ENCODE measurements at regions not wholly inside any gene's neighbourhood (a gene's known extent, or its start where the extent isn't known, plus 50 kb on each side); places are given as distances from the start of the nearest gene placed in this dataset.

DNA sequence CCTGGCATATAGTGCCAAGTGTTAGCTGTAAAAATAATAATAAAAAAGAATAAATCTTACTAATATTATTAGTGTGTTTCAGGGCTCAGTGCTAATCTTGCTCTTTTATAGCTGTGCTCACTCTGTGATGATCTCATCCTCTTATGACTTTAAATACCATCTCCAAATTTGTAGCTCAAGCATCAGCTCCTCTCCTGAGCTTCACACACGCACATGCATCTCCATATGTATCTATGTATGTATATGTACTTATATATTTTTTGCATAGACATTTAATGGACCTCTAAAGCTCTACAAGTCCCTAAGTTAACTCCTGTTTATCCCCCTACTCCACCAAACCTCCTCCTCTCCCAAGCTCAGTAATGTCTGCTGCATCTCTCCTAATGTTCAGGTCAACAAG, 170.8 kb upstream of the NR3C1 start:
- no peak for ATAC-seq
- ChIA-PET POLR2A (no interaction called here), CTCF (no interaction called here)
- Mint-ChIP-seq H3K9me3 (no peaks in the 10 kb centered on the region), H3K4me1 (no peaks in the 10 kb centered on the region), H3K27me3 (ENCODE audit: low read depth) (no peaks in the 10 kb centered on the region), H3K27ac (no peak overlapping the region), H3K4me3 (no peak overlapping the region), H3K36me3 (no peaks in the 10 kb centered on the region)
- TF ChIP-seq SMAD3 (CRISPR knock-in tag; IDR thresholded peaks at IDR 0.05; ENCODE audit: borderline replicate concordance), result no peak
- no peak for TF ChIP-seq ZNF671 (CRISPR knock-in tag; IDR thresholded peaks at IDR 0.05)
- no peak for TF ChIP-seq ZBTB21 (CRISPR knock-in tag; IDR thresholded peaks at IDR 0.05; ENCODE audit: borderline replicate concordance)
- TF ChIP-seq ZNF232 (CRISPR knock-in tag; IDR thresholded peaks at IDR 0.05), result no peak
- no peak for TF ChIP-seq ZNF121 (CRISPR knock-in tag; IDR thresholded peaks at IDR 0.05)
- TF ChIP-seq, protein P1, sequence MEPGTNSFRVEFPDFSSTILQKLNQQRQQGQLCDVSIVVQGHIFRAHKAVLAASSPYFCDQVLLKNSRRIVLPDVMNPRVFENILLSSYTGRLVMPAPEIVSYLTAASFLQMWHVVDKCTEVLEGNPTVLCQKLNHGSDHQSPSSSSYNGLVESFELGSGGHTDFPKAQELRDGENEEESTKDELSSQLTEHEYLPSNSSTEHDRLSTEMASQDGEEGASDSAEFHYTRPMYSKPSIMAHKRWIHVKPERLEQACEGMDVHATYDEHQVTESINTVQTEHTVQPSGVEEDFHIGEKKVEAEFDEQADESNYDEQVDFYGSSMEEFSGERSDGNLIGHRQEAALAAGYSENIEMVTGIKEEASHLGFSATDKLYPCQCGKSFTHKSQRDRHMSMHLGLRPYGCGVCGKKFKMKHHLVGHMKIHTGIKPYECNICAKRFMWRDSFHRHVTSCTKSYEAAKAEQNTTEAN (CRISPR knock-in tag; IDR thresholded peaks at IDR 0.05), result no peak
- no peak for TF ChIP-seq ELF4 (CRISPR knock-in tag; IDR thresholded peaks at IDR 0.05; ENCODE audit: low read depth)
- TF ChIP-seq NR3C1 (CRISPR knock-in tag; conservative IDR thresholded peaks at IDR 0.05; ENCODE audit: low read depth), result no peak
- no peak for TF ChIP-seq SMAD4 (CRISPR knock-in tag; IDR thresholded peaks at IDR 0.05)
- TF ChIP-seq TEAD4 (CRISPR knock-in tag; IDR thresholded peaks at IDR 0.05), result no peak
- TF ChIP-seq TP53 (CRISPR knock-in tag; IDR thresholded peaks at IDR 0.05), result no peak
- no peak for TF ChIP-seq ZNF416 (CRISPR knock-in tag; IDR thresholded peaks at IDR 0.05)
- TF ChIP-seq, protein P2, sequence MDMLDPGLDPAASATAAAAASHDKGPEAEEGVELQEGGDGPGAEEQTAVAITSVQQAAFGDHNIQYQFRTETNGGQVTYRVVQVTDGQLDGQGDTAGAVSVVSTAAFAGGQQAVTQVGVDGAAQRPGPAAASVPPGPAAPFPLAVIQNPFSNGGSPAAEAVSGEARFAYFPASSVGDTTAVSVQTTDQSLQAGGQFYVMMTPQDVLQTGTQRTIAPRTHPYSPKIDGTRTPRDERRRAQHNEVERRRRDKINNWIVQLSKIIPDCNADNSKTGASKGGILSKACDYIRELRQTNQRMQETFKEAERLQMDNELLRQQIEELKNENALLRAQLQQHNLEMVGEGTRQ (CRISPR knock-in tag; IDR thresholded peaks at IDR 0.05), result no peak
- no peak for TF ChIP-seq FOXJ3 (CRISPR knock-in tag; IDR thresholded peaks at IDR 0.05; ENCODE audit: borderline replicate concordance)
- TF ChIP-seq, protein P3, sequence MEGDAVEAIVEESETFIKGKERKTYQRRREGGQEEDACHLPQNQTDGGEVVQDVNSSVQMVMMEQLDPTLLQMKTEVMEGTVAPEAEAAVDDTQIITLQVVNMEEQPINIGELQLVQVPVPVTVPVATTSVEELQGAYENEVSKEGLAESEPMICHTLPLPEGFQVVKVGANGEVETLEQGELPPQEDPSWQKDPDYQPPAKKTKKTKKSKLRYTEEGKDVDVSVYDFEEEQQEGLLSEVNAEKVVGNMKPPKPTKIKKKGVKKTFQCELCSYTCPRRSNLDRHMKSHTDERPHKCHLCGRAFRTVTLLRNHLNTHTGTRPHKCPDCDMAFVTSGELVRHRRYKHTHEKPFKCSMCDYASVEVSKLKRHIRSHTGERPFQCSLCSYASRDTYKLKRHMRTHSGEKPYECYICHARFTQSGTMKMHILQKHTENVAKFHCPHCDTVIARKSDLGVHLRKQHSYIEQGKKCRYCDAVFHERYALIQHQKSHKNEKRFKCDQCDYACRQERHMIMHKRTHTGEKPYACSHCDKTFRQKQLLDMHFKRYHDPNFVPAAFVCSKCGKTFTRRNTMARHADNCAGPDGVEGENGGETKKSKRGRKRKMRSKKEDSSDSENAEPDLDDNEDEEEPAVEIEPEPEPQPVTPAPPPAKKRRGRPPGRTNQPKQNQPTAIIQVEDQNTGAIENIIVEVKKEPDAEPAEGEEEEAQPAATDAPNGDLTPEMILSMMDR (IDR thresholded peaks at IDR 0.05), result no peak
- TF ChIP-seq MXD4 (CRISPR knock-in tag; IDR thresholded peaks at IDR 0.05; ENCODE audit: borderline replicate concordance), result no peak
- no peak for TF ChIP-seq HMGA2 (CRISPR knock-in tag; IDR thresholded peaks at IDR 0.05)
- no peak for TF ChIP-seq ZNF317 (CRISPR knock-in tag; IDR thresholded peaks at IDR 0.05; ENCODE audit: borderline replicate concordance, low read depth)
- TF ChIP-seq, protein P4, sequence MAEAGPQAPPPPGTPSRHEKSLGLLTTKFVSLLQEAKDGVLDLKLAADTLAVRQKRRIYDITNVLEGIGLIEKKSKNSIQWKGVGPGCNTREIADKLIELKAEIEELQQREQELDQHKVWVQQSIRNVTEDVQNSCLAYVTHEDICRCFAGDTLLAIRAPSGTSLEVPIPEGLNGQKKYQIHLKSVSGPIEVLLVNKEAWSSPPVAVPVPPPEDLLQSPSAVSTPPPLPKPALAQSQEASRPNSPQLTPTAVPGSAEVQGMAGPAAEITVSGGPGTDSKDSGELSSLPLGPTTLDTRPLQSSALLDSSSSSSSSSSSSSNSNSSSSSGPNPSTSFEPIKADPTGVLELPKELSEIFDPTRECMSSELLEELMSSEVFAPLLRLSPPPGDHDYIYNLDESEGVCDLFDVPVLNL (CRISPR knock-in tag; IDR thresholded peaks at IDR 0.05; ENCODE audit: borderline replicate concordance, low read depth), result no peak
- no peak for TF ChIP-seq FOXP1 (CRISPR knock-in tag; IDR thresholded peaks at IDR 0.05; ENCODE audit: borderline replicate concordance)
- no peak for DNase-seq (ENCODE audit: low spot score)

DNA sequence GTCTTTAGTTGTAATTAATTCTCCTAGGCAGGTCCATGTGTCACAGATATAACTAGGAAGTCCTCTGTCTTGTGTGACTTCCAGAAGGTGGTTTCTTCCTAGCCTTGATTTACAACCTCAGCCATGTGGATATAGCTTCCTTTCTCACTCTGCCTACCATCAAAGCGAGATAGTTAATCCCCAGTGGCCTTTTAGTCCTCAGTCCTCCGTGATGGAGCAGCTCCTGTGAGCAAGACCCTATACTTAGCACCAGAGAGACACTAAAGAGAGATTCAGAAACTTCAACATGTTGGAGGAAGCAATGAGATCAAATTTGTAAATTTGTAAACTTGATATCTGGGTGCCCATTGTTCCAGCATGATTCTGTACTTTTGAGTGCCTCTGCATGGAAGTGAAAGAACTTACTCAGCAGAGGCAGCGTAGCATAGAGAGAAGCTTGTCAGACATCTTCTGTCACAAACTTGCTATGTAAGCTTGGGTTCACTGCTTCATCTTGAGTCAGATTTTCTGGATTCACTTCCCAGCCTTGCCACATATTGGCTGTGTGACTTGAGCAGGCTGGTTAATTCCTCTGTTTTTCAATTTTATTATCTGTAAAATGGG, 170.2 kb upstream of the NR3C1 start:
- no peaks in the 10 kb centered on the region for H3K9me3 Mint-ChIP-seq
- H3K4me3 Mint-ChIP-seq, result no peak overlapping the region
- POLR2A ChIA-PET, result no interaction called here
- H3K27ac Mint-ChIP-seq, result no peak overlapping the region
- no peaks in the 10 kb centered on the region for H3K36me3 Mint-ChIP-seq
- no peak for DNase-seq (ENCODE audit: low spot score)
- ATAC-seq, result no peak
- no peaks in the 10 kb centered on the region for H3K27me3 Mint-ChIP-seq (ENCODE audit: low read depth)
- no peaks in the 10 kb centered on the region for H3K4me1 Mint-ChIP-seq
- CTCF ChIA-PET, result no interaction called here
- TF ChIP-seq, protein P5, sequence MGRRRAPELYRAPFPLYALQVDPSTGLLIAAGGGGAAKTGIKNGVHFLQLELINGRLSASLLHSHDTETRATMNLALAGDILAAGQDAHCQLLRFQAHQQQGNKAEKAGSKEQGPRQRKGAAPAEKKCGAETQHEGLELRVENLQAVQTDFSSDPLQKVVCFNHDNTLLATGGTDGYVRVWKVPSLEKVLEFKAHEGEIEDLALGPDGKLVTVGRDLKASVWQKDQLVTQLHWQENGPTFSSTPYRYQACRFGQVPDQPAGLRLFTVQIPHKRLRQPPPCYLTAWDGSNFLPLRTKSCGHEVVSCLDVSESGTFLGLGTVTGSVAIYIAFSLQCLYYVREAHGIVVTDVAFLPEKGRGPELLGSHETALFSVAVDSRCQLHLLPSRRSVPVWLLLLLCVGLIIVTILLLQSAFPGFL (CRISPR knock-in tag; IDR thresholded peaks at IDR 0.05; ENCODE audit: borderline replicate concordance), result no peak
- no peak for TF ChIP-seq NR3C1 (CRISPR knock-in tag; conservative IDR thresholded peaks at IDR 0.05; ENCODE audit: low read depth)
- TF ChIP-seq, protein P6, sequence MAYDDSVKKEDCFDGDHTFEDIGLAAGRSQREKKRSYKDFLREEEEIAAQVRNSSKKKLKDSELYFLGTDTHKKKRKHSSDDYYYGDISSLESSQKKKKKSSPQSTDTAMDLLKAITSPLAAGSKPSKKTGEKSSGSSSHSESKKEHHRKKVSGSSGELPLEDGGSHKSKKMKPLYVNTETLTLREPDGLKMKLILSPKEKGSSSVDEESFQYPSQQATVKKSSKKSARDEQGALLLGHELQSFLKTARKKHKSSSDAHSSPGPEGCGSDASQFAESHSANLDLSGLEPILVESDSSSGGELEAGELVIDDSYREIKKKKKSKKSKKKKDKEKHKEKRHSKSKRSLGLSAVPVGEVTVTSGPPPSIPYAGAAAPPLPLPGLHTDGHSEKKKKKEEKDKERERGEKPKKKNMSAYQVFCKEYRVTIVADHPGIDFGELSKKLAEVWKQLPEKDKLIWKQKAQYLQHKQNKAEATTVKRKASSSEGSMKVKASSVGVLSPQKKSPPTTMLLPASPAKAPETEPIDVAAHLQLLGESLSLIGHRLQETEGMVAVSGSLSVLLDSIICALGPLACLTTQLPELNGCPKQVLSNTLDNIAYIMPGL (CRISPR knock-in tag; IDR thresholded peaks at IDR 0.05), result no peak
- TF ChIP-seq, protein P7, sequence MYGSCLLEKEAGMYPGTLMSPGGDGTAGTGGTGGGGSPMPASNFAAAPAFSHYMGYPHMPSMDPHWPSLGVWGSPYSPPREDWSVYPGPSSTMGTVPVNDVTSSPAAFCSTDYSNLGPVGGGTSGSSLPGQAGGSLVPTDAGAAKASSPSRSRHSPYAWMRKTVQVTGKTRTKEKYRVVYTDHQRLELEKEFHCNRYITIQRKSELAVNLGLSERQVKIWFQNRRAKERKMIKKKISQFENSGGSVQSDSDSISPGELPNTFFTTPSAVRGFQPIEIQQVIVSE (CRISPR knock-in tag; IDR thresholded peaks at IDR 0.05; ENCODE audit: borderline replicate concordance), result no peak
- TF ChIP-seq, protein P8, sequence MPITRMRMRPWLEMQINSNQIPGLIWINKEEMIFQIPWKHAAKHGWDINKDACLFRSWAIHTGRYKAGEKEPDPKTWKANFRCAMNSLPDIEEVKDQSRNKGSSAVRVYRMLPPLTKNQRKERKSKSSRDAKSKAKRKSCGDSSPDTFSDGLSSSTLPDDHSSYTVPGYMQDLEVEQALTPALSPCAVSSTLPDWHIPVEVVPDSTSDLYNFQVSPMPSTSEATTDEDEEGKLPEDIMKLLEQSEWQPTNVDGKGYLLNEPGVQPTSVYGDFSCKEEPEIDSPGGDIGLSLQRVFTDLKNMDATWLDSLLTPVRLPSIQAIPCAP (CRISPR knock-in tag; IDR thresholded peaks at IDR 0.05), result no peak
- TF ChIP-seq, protein P2 (CRISPR knock-in tag; IDR thresholded peaks at IDR 0.05), result no peak
